PC-3 (cell line): ENCODE measurements at regions not wholly inside any gene's neighbourhood (a gene's known extent, or its start where the extent isn't known, plus 50 kb on each side); places are given as distances from the start of the nearest gene placed in this dataset.

ENCODE experiments used
- EZH2 ChIP-seq: fragments of 300-600 bp; sonication (generic); IDR thresholded peaks from one replicate; pipeline ENCODE4 v1.6.1; 2017; ENCODE audit warnings: antibody characterized with exemption, mild to moderate bottlenecking, low read length; ENCODE audit not compliant: unreplicated experiment
- EZH2phosphoT487 ChIP-seq: fragments of 300-600 bp; sonication (generic); IDR thresholded peaks from 2 replicates; pipeline ENCODE4 v1.6.1; 2018; ENCODE audit warnings: mild to moderate bottlenecking, antibody characterized with exemption, low read length, borderline replicate concordance
- TF ChIP-seq, protein P1 (sequence below): fragments of 300-600 bp; sonication (generic); conservative IDR thresholded peaks from 2 replicates; pipeline ENCODE4 v1.5.1; 2017; ENCODE audit warnings: antibody characterized with exemption, low read depth, mild to moderate bottlenecking, low read length

DNA sequence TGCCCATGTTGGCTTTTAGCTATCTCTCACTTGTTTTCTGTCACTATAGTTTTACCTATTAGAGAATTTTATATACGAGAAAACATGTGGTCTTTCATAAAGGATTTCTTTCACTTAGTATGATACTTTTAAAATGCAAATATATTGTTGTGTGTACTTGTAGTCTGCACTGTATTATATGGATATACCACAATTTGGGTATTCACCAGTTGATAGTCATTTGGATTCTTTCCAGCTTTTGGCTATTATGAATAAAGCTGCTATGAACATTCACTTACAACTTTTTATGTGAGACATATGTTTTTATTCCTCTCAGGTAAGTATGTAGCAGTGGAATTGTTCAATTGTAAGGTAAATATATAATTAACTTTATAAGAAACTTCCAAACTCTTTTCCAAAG is 441.5 kb downstream of the GPATCH2 start:
- TF ChIP-seq, protein P1, sequence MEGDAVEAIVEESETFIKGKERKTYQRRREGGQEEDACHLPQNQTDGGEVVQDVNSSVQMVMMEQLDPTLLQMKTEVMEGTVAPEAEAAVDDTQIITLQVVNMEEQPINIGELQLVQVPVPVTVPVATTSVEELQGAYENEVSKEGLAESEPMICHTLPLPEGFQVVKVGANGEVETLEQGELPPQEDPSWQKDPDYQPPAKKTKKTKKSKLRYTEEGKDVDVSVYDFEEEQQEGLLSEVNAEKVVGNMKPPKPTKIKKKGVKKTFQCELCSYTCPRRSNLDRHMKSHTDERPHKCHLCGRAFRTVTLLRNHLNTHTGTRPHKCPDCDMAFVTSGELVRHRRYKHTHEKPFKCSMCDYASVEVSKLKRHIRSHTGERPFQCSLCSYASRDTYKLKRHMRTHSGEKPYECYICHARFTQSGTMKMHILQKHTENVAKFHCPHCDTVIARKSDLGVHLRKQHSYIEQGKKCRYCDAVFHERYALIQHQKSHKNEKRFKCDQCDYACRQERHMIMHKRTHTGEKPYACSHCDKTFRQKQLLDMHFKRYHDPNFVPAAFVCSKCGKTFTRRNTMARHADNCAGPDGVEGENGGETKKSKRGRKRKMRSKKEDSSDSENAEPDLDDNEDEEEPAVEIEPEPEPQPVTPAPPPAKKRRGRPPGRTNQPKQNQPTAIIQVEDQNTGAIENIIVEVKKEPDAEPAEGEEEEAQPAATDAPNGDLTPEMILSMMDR, result no peak
- TF ChIP-seq EZH2 (no peak), EZH2phosphoT487 (no peak)
